ENCODE measurements at regions not wholly inside any gene's neighbourhood (a gene's known extent, or its start where the extent isn't known, plus 50 kb on each side); places are given as distances from the start of the nearest gene placed in this dataset.
"Not testable (repeated sequence)": the region's sequence is repeated elsewhere in the genome, so short reads cannot be mapped to it uniquely, and the experiment has no call there.

DNA sequence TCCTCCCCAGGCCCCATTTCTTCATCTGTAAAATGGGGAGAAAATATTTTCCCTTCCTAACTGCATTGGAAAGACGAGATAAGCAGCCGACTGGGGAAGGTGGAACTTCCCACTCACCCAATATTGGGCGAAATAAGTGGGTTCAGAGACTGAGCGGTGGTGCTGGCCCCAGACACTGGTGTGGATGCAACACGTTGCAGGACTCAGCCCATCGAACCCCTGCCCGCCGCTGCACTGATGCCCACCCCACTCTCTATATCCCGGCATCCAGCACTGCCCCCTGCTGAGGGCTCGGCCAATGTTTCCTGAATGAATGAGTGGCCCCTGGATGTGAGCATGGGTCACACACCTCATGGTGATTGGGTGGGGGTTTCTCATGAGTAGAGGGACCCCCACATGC is 194.4 kb upstream of the ZNG1E start:
- H3K27ac Mint-ChIP-seq; H3K36me3 Mint-ChIP-seq; DNase-seq; H3K9me3 Mint-ChIP-seq; H3K4me3 ChIP-seq (ENCODE audit: control insufficient read depth in 1 of 2, extremely low read depth in 1 of 2, low read length in 1 of 2); H3K4me1 Mint-ChIP-seq; ATAC-seq (replicated peaks in 1 of 4); H3K36me3 ChIP-seq (ENCODE audit: control insufficient read depth in 2 of 2, extremely low read depth in 1 of 2, insufficient read depth in 1 of 2, low read length in 1 of 2); POLR2A ChIA-PET; H3K27me3 Mint-ChIP-seq; H3K27ac ChIP-seq (ENCODE audit: low read length); H3K4me3 Mint-ChIP-seq; CTCF ChIA-PET; H3K4me1 ChIP-seq (ENCODE audit: control insufficient read depth in 1 of 2, extremely low read depth in 1 of 2, insufficient read depth in 2 of 2, low read length in 2 of 2); H3K27me3 ChIP-seq (replicated peaks in 1 of 2; ENCODE audit: control insufficient read depth in 2 of 2, extremely low read depth in 1 of 2, insufficient read depth in 2 of 2, low read length in 1 of 2); H3K9me3 ChIP-seq: not testable (repeated sequence)
- WGBS (ENCODE audit: insufficient coverage), result 100% methylated on average over 1 of the region's 10 CpGs

DNA sequence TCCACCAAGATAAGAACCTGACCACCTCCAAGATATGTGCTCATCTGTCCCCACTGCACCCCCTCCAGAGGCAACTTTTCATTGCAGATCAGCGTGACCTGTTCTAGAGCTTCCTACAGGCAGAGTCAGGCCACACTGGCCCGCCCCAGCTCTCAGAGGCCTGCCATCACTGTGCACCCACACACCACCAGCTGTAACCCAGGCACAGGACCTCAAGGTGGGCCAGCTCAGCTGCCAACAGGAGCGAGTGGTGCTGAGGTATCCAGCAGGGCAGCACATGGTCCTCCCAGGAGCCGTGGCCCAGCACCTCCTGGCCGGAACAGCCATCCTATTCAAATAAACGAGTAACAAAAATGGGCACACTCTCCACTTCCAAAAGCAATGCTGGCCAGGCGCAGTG is 189.9 kb upstream of the FOXD4L5 start:
- H3K4me3 Mint-ChIP-seq; H3K27ac ChIP-seq (ENCODE audit: low read length); H3K36me3 Mint-ChIP-seq; H3K27me3 ChIP-seq (replicated peaks in 1 of 2; ENCODE audit: control insufficient read depth in 2 of 2, extremely low read depth in 1 of 2, insufficient read depth in 2 of 2, low read length in 1 of 2); POLR2A ChIA-PET; DNase-seq; H3K9me3 Mint-ChIP-seq; ATAC-seq (replicated peaks in 1 of 4); H3K36me3 ChIP-seq (ENCODE audit: control insufficient read depth in 2 of 2, extremely low read depth in 1 of 2, insufficient read depth in 1 of 2, low read length in 1 of 2); H3K9me3 ChIP-seq; CTCF ChIA-PET; H3K27me3 Mint-ChIP-seq; H3K4me3 ChIP-seq (ENCODE audit: control insufficient read depth in 1 of 2, extremely low read depth in 1 of 2, low read length in 1 of 2); H3K27ac Mint-ChIP-seq; H3K4me1 Mint-ChIP-seq; H3K4me1 ChIP-seq (ENCODE audit: control insufficient read depth in 1 of 2, extremely low read depth in 1 of 2, insufficient read depth in 2 of 2, low read length in 2 of 2): not testable (repeated sequence)
- no CpG with 5 or more reads among the region's 7 CpGs for WGBS (ENCODE audit: insufficient coverage)

GRCh38 chr9:65473059-65473822 is 188.2 kb upstream of the FOXD4L5 start:
- H3K27me3 Mint-ChIP-seq; H3K4me1 Mint-ChIP-seq; H3K36me3 ChIP-seq (ENCODE audit: control insufficient read depth in 2 of 2, extremely low read depth in 1 of 2, insufficient read depth in 1 of 2, low read length in 1 of 2); H3K36me3 Mint-ChIP-seq; H3K9me3 ChIP-seq; H3K27ac Mint-ChIP-seq; POLR2A ChIA-PET; H3K9me3 Mint-ChIP-seq; H3K4me3 Mint-ChIP-seq; H3K4me1 ChIP-seq (ENCODE audit: control insufficient read depth in 1 of 2, extremely low read depth in 1 of 2, insufficient read depth in 2 of 2, low read length in 2 of 2); DNase-seq; CTCF ChIA-PET; H3K27ac ChIP-seq (ENCODE audit: low read length); H3K4me3 ChIP-seq (ENCODE audit: control insufficient read depth in 1 of 2, extremely low read depth in 1 of 2, low read length in 1 of 2); H3K27me3 ChIP-seq (replicated peaks in 1 of 2; ENCODE audit: control insufficient read depth in 2 of 2, extremely low read depth in 1 of 2, insufficient read depth in 2 of 2, low read length in 1 of 2); ATAC-seq (replicated peaks in 1 of 4): not testable (repeated sequence)
- WGBS (ENCODE audit: insufficient coverage), result 68% methylated on average over 3 of the region's 10 CpGs

DNA sequence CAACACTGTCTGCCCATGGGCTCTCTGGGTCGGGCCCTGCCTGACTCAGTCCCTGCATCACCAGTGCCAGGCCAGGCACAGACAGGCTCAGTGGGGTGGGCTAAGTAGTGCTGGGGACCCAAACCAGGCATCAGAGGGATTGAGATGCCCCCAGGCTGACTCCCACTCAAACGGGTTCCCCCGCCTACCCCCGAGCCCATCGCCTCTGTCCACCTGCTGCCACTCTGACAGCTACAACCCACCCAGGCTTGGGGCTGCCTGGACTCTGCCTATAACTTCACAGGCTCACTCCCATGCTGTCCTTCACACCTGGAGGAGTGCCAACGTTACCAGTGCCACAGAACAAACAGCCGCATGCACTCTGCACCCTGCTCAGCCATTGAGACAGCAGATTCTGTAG is 186.1 kb upstream of the FOXD4L5 start:
- H3K27me3 Mint-ChIP-seq; CTCF ChIA-PET; DNase-seq; H3K9me3 ChIP-seq; ATAC-seq (replicated peaks in 1 of 4); H3K9me3 Mint-ChIP-seq; H3K4me3 Mint-ChIP-seq; H3K4me1 Mint-ChIP-seq; POLR2A ChIA-PET; H3K27ac ChIP-seq (ENCODE audit: low read length); H3K4me3 ChIP-seq (ENCODE audit: control insufficient read depth in 1 of 2, extremely low read depth in 1 of 2, low read length in 1 of 2); H3K27me3 ChIP-seq (replicated peaks in 1 of 2; ENCODE audit: control insufficient read depth in 2 of 2, extremely low read depth in 1 of 2, insufficient read depth in 2 of 2, low read length in 1 of 2); H3K36me3 ChIP-seq (ENCODE audit: control insufficient read depth in 2 of 2, extremely low read depth in 1 of 2, insufficient read depth in 1 of 2, low read length in 1 of 2); H3K4me1 ChIP-seq (ENCODE audit: control insufficient read depth in 1 of 2, extremely low read depth in 1 of 2, insufficient read depth in 2 of 2, low read length in 2 of 2); H3K36me3 Mint-ChIP-seq; H3K27ac Mint-ChIP-seq: not testable (repeated sequence)
- WGBS (ENCODE audit: insufficient coverage), result 93% methylated on average over 4 of the region's 7 CpGs

GRCh38 chr9:65466911-65467734 is 182.1 kb upstream of the FOXD4L5 start:
- CTCF ChIA-PET; H3K4me1 ChIP-seq (ENCODE audit: control insufficient read depth in 1 of 2, extremely low read depth in 1 of 2, insufficient read depth in 2 of 2, low read length in 2 of 2); POLR2A ChIA-PET; DNase-seq; H3K27ac Mint-ChIP-seq; H3K9me3 ChIP-seq; ATAC-seq (replicated peaks in 1 of 4); H3K4me3 ChIP-seq (ENCODE audit: control insufficient read depth in 1 of 2, extremely low read depth in 1 of 2, low read length in 1 of 2); H3K27me3 ChIP-seq (replicated peaks in 1 of 2; ENCODE audit: control insufficient read depth in 2 of 2, extremely low read depth in 1 of 2, insufficient read depth in 2 of 2, low read length in 1 of 2); H3K36me3 Mint-ChIP-seq; H3K27me3 Mint-ChIP-seq; H3K4me3 Mint-ChIP-seq; H3K4me1 Mint-ChIP-seq; H3K36me3 ChIP-seq (ENCODE audit: control insufficient read depth in 2 of 2, extremely low read depth in 1 of 2, insufficient read depth in 1 of 2, low read length in 1 of 2); H3K27ac ChIP-seq (ENCODE audit: low read length): not testable (repeated sequence)
- H3K9me3 Mint-ChIP-seq, result peaks cover 22 to 27% (median 26%) of the 10 kb centered on the region in 3 donors
- WGBS (ENCODE audit: insufficient coverage), result 94% methylated on average over 40 of the region's 55 CpGs

DNA sequence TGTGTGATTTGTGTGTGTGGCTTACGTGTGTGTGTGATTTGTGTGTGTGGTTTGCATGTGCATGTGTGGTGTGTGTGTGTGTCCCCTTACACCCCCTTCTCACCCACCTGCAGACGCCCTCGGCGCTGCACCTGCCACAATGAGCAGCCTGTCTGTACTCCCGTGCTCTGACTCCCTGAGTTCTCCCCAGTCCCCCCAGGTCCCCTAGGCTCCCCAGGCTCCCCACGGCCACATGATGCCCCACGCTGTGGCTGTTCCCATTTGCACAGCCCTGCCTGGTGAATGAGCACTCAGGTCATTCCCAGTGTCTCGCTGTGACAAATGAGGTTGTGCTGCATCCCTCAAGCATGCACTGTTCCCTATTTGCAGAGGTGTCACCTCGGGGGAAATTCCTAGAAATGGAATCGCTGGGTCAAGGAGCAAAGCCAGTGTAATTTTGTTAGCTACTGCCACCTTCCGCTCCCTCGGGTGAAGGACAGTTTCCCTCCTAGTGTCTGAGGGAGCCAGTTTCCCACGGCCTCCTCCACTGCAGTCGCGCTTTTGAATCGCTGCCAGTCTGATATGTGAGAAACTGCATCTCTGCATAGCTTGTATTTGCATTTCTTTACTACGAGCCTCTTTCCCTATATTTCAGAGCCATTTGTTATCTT is 180.4 kb upstream of the FOXD4L5 start:
- H3K27ac Mint-ChIP-seq; H3K36me3 Mint-ChIP-seq; ATAC-seq (replicated peaks in 1 of 4); H3K36me3 ChIP-seq (ENCODE audit: control insufficient read depth in 2 of 2, extremely low read depth in 1 of 2, insufficient read depth in 1 of 2, low read length in 1 of 2); DNase-seq; H3K4me3 ChIP-seq (ENCODE audit: control insufficient read depth in 1 of 2, extremely low read depth in 1 of 2, low read length in 1 of 2); CTCF ChIA-PET; H3K27me3 Mint-ChIP-seq; H3K27me3 ChIP-seq (replicated peaks in 1 of 2; ENCODE audit: control insufficient read depth in 2 of 2, extremely low read depth in 1 of 2, insufficient read depth in 2 of 2, low read length in 1 of 2); H3K4me3 Mint-ChIP-seq; H3K9me3 ChIP-seq; POLR2A ChIA-PET; H3K4me1 ChIP-seq (ENCODE audit: control insufficient read depth in 1 of 2, extremely low read depth in 1 of 2, insufficient read depth in 2 of 2, low read length in 2 of 2); H3K4me1 Mint-ChIP-seq; H3K27ac ChIP-seq (ENCODE audit: low read length): not testable (repeated sequence)
- H3K9me3 Mint-ChIP-seq, result peaks cover 24 to 29% (median 26%) of the 10 kb centered on the region in 3 donors
- WGBS (ENCODE audit: insufficient coverage), result 60% methylated on average over 2 of the region's 17 CpGs

All from T-cell (primary cell).